Lung (tissue), 11 donors: ENCODE measurements at regions not wholly inside any gene's neighbourhood (a gene's known extent, or its start where the extent isn't known, plus 50 kb on each side); places are given as distances from the start of the nearest gene placed in this dataset.

Experiments
- ATAC-seq: fragments of 200-7000 bp; cut with Tn5 transposase; one replicate; pipeline ENCODE4 v1.9.1; 2020; ENCODE audit warnings: moderate number of reproducible peaks; ENCODE audit not compliant: insufficient read depth, low FRiP score
- DNase-seq, 3 donors: peaks; one replicate each; pipeline ENCODE4 v3.0.0-alpha.2; 2013 to 2017
- H3K27ac ChIP-seq, 2 donors: one replicate each; pipeline ENCODE4 v1.5.1; 2013; ENCODE audit warnings: mild to moderate bottlenecking in 2 of 2, moderate library complexity in 2 of 2, control low read depth in 1 of 2, inconsistent platforms in 1 of 2, low read depth in 1 of 2, low read length in 1 of 2
- H3K27me3 ChIP-seq, 3 donors: one replicate each; pipeline ENCODE4 v1.5.1; 2013; ENCODE audit warnings: low read length in 2 of 3; ENCODE audit not compliant: control insufficient read depth in 3 of 3, insufficient read depth in 3 of 3
- H3K36me3 ChIP-seq, 4 donors: one replicate each; pipeline ENCODE4 v1.5.1; 2013; ENCODE audit warnings: low read length in 4 of 4, mild to moderate bottlenecking in 1 of 4, moderate library complexity in 1 of 4; ENCODE audit not compliant: control insufficient read depth in 4 of 4, insufficient read depth in 4 of 4
- H3K4me1 ChIP-seq, 5 donors: one replicate each; pipeline ENCODE4 v1.5.1; 2013; ENCODE audit warnings: low read length in 5 of 5, mild to moderate bottlenecking in 2 of 5, moderate library complexity in 1 of 5; ENCODE audit not compliant: control insufficient read depth in 5 of 5, insufficient read depth in 5 of 5
- H3K4me3 ChIP-seq: one replicate; pipeline ENCODE4 v1.5.1; 2013; ENCODE audit warnings: mild to moderate bottlenecking, control low read depth, moderate library complexity
- H3K9ac ChIP-seq, 2 donors: one replicate each; pipeline ENCODE4 v1.5.1; 2013; ENCODE audit warnings: low read length in 2 of 2, control low read depth in 1 of 2; ENCODE audit not compliant: insufficient read depth in 1 of 2
- H3K9me3 ChIP-seq, 4 donors: one replicate each; pipeline ENCODE4 v1.5.1; 2013; ENCODE audit warnings: low read length in 3 of 4, mild to moderate bottlenecking in 1 of 4, moderate library complexity in 1 of 4; ENCODE audit not compliant: control insufficient read depth in 4 of 4, insufficient read depth in 3 of 4
- CTCF ChIP-seq: IDR thresholded peaks from 2 replicates; pipeline ENCODE4 v1.5.1; 2012; ENCODE audit warnings: mild to moderate bottlenecking; ENCODE audit errors: control extremely low read depth, extremely low read depth
- WGBS, 2 donors: extraction: QIAGEN DNeasy Blood & Tissue Kit; methylation state at CpG; one replicate each; pipeline ENCODE4 v1.1.7; 2013; 5-methylcytosine and 5-hydroxymethylcytosine counted together
- donor health status: control.
- donor health status: control.
- donor health status: Bipolar disorder and iron deficiency.
- donor health status: healthy.
- donor health status: DM: yes; HTN: yes; CAD: no.

- WGBS, 2 donors = 46 to 78% methylated on average over 5 of the region's 5 CpGs
- DNase-seq (peak in 2 of 3 donors; percentile 47 to 60), ATAC-seq (peak; percentile 67)
- H3K27me3 ChIP-seq = no peaks in the 10 kb centered on the region
- H3K36me3 ChIP-seq = no peaks in the 10 kb centered on the region
- no peaks in the 10 kb centered on the region for H3K9me3 ChIP-seq
- H3K9ac ChIP-seq = no peak overlapping the region
- no peak overlapping the region for H3K4me3 ChIP-seq
- no peak overlapping the region for H3K27ac ChIP-seq
- TF ChIP-seq CTCF = no peak
- H3K4me1 ChIP-seq = no peaks in the 10 kb centered on the region
Observed at GRCh38 chr3:152026033-152026556, 152.7 kb downstream of the SUCNR1 start.

GRCh38 chr3:152030320-152030719, 156.9 kb downstream of the SUCNR1 start:
- Histone ChIP-seq H3K4me1 (no peaks in the 10 kb centered on the region), H3K4me3 (no peak overlapping the region), H3K9me3 (no peaks in the 10 kb centered on the region), H3K27ac (no peak overlapping the region), H3K27me3 (no peaks in the 10 kb centered on the region), H3K36me3 (no peaks in the 10 kb centered on the region), H3K9ac (no peak overlapping the region)
- DNase-seq = no peak
- TF ChIP-seq CTCF = no peak
- WGBS, 2 donors = 93 to 96% methylated on average over 4 of the region's 4 CpGs
- ATAC-seq = no peak

GRCh38 chr3:152031321-152031720, 157.9 kb downstream of the SUCNR1 start:
- DNase-seq (no peak), ATAC-seq (no peak)
- Histone ChIP-seq H3K9ac (no peak overlapping the region), H3K4me3 (no peak overlapping the region), H3K27me3 (no peaks in the 10 kb centered on the region), H3K27ac (no peak overlapping the region), H3K36me3 (no peaks in the 10 kb centered on the region), H3K4me1 (no peaks in the 10 kb centered on the region), H3K9me3 (no peaks in the 10 kb centered on the region)
- WGBS, 2 donors = 95 to 96% methylated on average over 3 of the region's 3 CpGs
- no peak for TF ChIP-seq CTCF

GRCh38 chr3:152037297-152037696, 163.9 kb downstream of the SUCNR1 start:
- ATAC-seq (no peak), DNase-seq (no peak)
- Histone ChIP-seq H3K36me3 (no peaks in the 10 kb centered on the region), H3K4me1 (no peaks in the 10 kb centered on the region), H3K27ac (no peak overlapping the region), H3K9me3 (no peaks in the 10 kb centered on the region), H3K4me3 (no peak overlapping the region), H3K9ac (no peak overlapping the region), H3K27me3 (no peaks in the 10 kb centered on the region)
- WGBS, 2 donors = 90 to 98% methylated on average over 2 of the region's 2 CpGs
- no peak for TF ChIP-seq CTCF
